HFFc6 (cell line): ENCODE measurements at regions not wholly inside any gene's neighbourhood (a gene's known extent, or its start where the extent isn't known, plus 50 kb on each side); places are given as distances from the start of the nearest gene placed in this dataset.

Experiments used
- DNase-seq: peaks from one replicate; pipeline ENCODE4 v3.0.0-alpha.2; 2018
- H3K27ac Mint-ChIP-seq: 2 replicates; pipeline ENCODE4 v1.8.0; 2020; ENCODE audit warnings: mild to moderate bottlenecking, mixed read lengths
- H3K27me3 Mint-ChIP-seq: 2 replicates; pipeline ENCODE4 v1.8.0; 2021; ENCODE audit warnings: mild to moderate bottlenecking, moderate library complexity, mixed read lengths; ENCODE audit not compliant: insufficient read depth
- H3K36me3 Mint-ChIP-seq: 2 replicates; pipeline ENCODE4 v1.8.0; 2021; ENCODE audit warnings: low read depth, mixed read lengths
- H3K4me1 Mint-ChIP-seq: 2 replicates; pipeline ENCODE4 v1.8.0; 2020; ENCODE audit warnings: low read depth, mixed read lengths
- H3K4me3 Mint-ChIP-seq: 2 replicates; pipeline ENCODE4 v1.8.0; 2020; ENCODE audit warnings: mild to moderate bottlenecking, moderate library complexity, mixed read lengths
- H3K9me3 Mint-ChIP-seq: 2 replicates; pipeline ENCODE4 v1.8.0; 2020; ENCODE audit warnings: mild to moderate bottlenecking, mixed read lengths
- TF ChIP-seq, protein P1 (sequence below): fragments of 200-600 bp; sonication (generic); IDR thresholded peaks from 2 replicates; pipeline ENCODE4 v1.5.0; 2021; ENCODE audit warnings: antibody characterized with exemption, mild to moderate bottlenecking

DNA sequence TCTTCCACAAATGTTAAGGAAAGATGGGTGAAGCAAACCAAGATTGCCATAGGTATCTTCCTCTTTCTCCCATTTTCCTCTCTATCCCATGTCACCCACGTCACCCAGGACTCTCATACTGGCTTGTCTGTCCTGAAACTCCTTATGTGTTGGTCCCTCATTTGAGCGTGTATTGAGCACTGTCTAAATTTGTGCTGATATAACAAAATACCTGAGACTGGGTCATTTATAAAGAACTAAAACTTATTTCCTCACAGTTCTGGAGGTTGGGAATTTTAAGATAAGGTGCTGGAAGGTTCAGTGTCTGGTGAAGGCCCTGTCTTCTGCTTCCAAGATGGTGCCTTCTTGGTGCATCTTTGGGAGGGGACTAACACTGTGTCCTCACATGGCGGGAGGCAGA, 186.9 kb upstream of the SLC24A5 start:
- no peaks in the 10 kb centered on the region for H3K4me1 Mint-ChIP-seq
- TF ChIP-seq, protein P1, sequence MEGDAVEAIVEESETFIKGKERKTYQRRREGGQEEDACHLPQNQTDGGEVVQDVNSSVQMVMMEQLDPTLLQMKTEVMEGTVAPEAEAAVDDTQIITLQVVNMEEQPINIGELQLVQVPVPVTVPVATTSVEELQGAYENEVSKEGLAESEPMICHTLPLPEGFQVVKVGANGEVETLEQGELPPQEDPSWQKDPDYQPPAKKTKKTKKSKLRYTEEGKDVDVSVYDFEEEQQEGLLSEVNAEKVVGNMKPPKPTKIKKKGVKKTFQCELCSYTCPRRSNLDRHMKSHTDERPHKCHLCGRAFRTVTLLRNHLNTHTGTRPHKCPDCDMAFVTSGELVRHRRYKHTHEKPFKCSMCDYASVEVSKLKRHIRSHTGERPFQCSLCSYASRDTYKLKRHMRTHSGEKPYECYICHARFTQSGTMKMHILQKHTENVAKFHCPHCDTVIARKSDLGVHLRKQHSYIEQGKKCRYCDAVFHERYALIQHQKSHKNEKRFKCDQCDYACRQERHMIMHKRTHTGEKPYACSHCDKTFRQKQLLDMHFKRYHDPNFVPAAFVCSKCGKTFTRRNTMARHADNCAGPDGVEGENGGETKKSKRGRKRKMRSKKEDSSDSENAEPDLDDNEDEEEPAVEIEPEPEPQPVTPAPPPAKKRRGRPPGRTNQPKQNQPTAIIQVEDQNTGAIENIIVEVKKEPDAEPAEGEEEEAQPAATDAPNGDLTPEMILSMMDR: no peak
- no peak overlapping the region for H3K27ac Mint-ChIP-seq
- H3K9me3 Mint-ChIP-seq: no peaks in the 10 kb centered on the region
- no peaks in the 10 kb centered on the region for H3K36me3 Mint-ChIP-seq
- no peak for DNase-seq
- no peak overlapping the region for H3K4me3 Mint-ChIP-seq
- peaks cover 1% of the 10 kb centered on the region for H3K27me3 Mint-ChIP-seq

DNA sequence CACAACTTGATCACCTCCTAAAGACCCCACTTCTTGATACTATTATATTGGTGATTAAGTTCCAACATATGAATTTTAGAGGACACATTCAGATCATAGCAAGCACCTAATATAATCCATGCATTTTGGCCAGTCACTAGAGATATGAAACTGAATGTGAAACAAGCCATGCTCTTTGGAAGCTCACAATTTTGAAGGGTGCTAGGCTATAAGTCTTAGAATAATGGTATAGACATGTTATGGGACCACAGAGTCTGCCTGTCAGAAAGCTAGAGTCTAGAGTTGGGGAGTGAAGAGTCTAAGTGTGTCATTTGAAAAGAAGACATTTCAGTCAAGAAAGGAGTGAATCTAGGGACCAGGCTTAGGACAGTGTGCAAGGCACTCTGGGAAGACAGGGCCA, 186.4 kb upstream of the SLC24A5 start:
- Mint-ChIP-seq H3K4me1 (no peaks in the 10 kb centered on the region), H3K4me3 (no peak overlapping the region), H3K27ac (no peak overlapping the region), H3K9me3 (no peaks in the 10 kb centered on the region), H3K27me3 (peaks cover 1% of the 10 kb centered on the region), H3K36me3 (no peaks in the 10 kb centered on the region)
- DNase-seq: no peak
- TF ChIP-seq, protein P1: no peak

DNA sequence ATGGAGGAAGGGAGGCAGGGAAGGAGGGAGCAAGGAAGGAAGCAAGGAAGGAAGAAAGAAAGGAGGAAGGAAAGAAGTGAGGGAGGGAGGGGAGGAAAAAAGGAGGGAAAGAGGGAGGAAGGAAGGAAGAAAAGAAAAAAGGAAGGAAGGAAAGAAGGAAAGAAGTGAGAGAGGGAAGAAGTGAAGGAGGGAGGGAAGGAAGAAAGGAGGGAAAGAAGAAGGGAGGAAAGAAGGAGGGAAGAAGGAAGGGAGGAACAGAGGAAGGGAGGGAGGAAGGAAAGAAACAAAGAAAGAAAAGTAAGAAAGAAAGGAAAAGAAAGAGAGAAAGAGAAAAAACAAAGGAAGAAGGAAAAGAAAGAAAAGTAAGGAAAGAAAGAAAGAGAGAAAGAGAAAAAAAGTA, 183.0 kb upstream of the SLC24A5 start:
- H3K4me1 Mint-ChIP-seq: no peaks in the 10 kb centered on the region

DNA sequence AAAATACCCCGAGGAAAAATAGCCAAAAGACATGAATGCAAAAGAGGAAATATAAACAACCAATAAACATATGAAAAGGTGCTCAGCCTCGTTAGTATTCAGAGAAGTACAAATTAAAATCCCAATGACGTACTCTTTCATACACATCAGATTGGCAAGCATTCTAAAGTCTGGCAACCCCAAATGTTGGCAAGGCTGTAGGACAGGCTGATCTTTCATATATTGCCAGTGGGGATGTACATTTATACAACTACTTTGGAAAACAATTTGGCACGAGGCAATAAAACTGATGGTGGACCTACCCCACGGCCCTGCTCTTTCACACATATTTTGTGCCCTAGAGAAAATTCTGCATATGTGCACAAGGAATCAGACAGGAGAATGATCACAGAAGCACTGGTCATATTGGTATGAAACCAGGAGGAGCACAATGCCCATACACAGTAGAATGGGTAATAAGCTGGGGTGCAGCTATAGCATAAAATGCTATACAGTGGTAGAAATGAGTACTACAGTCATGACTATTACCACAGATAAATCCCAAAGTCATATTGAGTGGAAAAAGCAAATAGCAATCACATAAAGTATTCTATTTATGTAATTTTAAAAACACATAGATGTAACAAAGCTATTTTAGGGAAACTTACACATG, 176.0 kb upstream of the SLC24A5 start:
- Mint-ChIP-seq H3K4me1 (no peaks in the 10 kb centered on the region), H3K27ac (no peak overlapping the region), H3K36me3 (no peaks in the 10 kb centered on the region), H3K4me3 (no peak overlapping the region), H3K27me3 (peaks cover 2% of the 10 kb centered on the region; the same call in 1 of the 2 replicates), H3K9me3 (no peaks in the 10 kb centered on the region)
- no peak for DNase-seq
- TF ChIP-seq, protein P1: no peak; the same call in 1 of the 2 replicates

More for the DNA sequence above, 183.0 kb upstream of the SLC24A5 start:
- peaks cover 4% of the 10 kb centered on the region for H3K27me3 Mint-ChIP-seq
- no peak for DNase-seq
- H3K9me3 Mint-ChIP-seq: no peaks in the 10 kb centered on the region
- H3K36me3 Mint-ChIP-seq: no peaks in the 10 kb centered on the region
- TF ChIP-seq, protein P1: no peak
- no peak overlapping the region for H3K27ac Mint-ChIP-seq
- no peak overlapping the region for H3K4me3 Mint-ChIP-seq

DNA sequence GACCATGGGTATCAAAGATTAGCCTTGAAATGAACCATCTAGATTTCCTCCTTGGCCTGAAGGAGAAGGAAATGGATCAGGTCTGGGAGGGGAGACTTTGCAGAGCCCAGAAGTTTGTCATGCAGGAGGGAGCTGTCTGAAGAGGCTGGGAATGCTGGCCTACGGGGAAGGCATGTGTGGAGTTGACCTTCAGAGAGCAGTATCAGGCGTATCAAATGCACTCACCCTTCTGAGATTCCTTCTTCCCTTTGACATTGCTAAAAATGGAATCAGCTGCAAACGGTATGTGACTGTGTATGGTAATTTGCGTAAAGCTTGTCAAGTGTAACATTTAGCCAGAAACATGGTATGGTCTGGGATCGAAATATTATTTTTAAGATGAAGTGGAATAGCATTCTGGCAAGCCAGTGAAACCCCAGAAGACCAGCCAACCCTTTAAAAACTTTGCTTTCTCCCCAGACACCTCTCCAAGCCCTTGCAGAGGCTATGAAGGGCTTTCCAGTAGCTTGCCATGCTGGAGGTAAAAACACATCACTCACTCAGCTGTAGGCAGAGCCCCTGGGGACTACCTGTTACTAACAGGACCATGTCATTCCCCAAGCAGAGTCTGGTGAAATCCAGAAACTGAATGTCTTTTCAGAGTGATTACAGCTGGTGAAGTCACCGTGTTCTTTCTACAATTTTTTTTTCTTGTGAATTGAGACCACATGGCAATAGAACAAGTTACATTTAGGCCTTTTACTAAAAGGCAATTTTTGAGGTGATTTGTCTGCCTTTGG, 174.7 kb upstream of the SLC24A5 start:
- Mint-ChIP-seq H3K4me1 (no peaks in the 10 kb centered on the region), H3K27me3 (no peaks in the 10 kb centered on the region), H3K27ac (no peak overlapping the region), H3K4me3 (no peak overlapping the region), H3K36me3 (no peaks in the 10 kb centered on the region), H3K9me3 (no peaks in the 10 kb centered on the region)
- TF ChIP-seq, protein P1: no peak
- DNase-seq: no peak
